ENCODE measurements at regions not wholly inside any gene's neighbourhood (a gene's known extent, or its start where the extent isn't known, plus 50 kb on each side); places are given as distances from the start of the nearest gene placed in this dataset.

- Histone ChIP-seq H3K36me3 (ENCODE audit: control insufficient read depth, insufficient read depth, low read length) (no peaks in the 10 kb centered on the region), H3K4me3 (ENCODE audit: low read depth, low read length) (no peak overlapping the region), H3K27me3 (ENCODE audit: control insufficient read depth, insufficient read depth, low read length) (no peaks in the 10 kb centered on the region)
- no peak for DNase-seq (ENCODE audit: low read depth)
- FAIRE-seq, result no peak
- TF ChIP-seq, protein P1, sequence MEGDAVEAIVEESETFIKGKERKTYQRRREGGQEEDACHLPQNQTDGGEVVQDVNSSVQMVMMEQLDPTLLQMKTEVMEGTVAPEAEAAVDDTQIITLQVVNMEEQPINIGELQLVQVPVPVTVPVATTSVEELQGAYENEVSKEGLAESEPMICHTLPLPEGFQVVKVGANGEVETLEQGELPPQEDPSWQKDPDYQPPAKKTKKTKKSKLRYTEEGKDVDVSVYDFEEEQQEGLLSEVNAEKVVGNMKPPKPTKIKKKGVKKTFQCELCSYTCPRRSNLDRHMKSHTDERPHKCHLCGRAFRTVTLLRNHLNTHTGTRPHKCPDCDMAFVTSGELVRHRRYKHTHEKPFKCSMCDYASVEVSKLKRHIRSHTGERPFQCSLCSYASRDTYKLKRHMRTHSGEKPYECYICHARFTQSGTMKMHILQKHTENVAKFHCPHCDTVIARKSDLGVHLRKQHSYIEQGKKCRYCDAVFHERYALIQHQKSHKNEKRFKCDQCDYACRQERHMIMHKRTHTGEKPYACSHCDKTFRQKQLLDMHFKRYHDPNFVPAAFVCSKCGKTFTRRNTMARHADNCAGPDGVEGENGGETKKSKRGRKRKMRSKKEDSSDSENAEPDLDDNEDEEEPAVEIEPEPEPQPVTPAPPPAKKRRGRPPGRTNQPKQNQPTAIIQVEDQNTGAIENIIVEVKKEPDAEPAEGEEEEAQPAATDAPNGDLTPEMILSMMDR (IDR thresholded peaks at IDR 0.05; ENCODE audit: insufficient read depth, low read length, severe bottlenecking), result no peak
Observed at GRCh38 chr6:97712751-97713150, 429.7 kb upstream of the MMS22L start.

DNA sequence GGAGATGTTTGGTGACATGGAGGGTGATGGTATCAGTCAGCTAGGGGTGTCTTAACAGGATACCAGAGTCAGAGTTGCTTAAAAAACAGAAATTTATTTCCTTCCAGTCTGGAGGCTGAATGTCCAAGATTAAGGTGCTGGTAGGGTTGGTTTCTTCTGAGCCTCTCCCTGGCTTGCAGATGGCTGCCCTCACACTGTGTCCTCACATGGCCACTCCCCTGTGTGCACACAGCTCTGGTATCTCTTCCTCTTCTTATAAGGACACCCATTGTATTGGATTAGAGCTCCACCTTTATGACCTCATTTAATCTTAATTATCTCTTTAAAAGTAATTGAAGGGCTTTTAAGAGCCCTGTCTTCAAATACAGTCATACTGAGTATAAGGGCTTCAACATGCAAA, 431.8 kb upstream of the MMS22L start:
- Histone ChIP-seq H3K27me3 (ENCODE audit: control insufficient read depth, insufficient read depth, low read length) (no peaks in the 10 kb centered on the region), H3K4me3 (ENCODE audit: low read depth, low read length) (no peak overlapping the region), H3K36me3 (ENCODE audit: control insufficient read depth, insufficient read depth, low read length) (no peaks in the 10 kb centered on the region)
- FAIRE-seq, result no peak
- no peak for DNase-seq (ENCODE audit: low read depth)
- TF ChIP-seq, protein P1 (IDR thresholded peaks at IDR 0.05; ENCODE audit: insufficient read depth, low read length, severe bottlenecking), result no peak

DNA sequence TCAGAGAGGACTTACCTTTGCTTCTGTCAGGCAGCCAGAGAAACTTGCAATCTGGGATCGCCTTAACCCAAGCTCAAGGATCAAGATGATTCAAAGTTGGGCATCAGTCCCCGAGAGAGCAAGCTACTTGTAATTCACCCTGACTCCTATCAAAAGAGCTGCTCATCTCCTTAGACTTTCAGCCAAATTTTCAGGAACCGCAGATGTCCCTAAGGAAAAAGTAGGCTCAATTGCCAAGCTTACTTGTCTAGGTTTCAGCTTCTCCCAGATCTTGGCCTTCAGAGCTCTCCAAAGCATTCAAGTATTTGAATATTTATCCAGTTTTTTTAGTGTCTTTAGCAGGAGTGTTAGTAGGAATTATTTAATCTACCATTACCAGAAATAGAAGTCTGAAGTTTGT, 434.1 kb upstream of the MMS22L start:
- TF ChIP-seq, protein P1 (IDR thresholded peaks at IDR 0.05; ENCODE audit: insufficient read depth, low read length, severe bottlenecking), result no peak
- H3K36me3 ChIP-seq (ENCODE audit: control insufficient read depth, insufficient read depth, low read length), result no peaks in the 10 kb centered on the region
- FAIRE-seq (no peak), DNase-seq (ENCODE audit: low read depth) (no peak)
- H3K27me3 ChIP-seq (ENCODE audit: control insufficient read depth, insufficient read depth, low read length), result no peaks in the 10 kb centered on the region
- no peak overlapping the region for H3K4me3 ChIP-seq (ENCODE audit: low read depth, low read length)

- TF ChIP-seq, protein P1 (IDR thresholded peaks at IDR 0.05; ENCODE audit: insufficient read depth, low read length, severe bottlenecking), result no peak
- Histone ChIP-seq H3K27me3 (ENCODE audit: control insufficient read depth, insufficient read depth, low read length) (no peaks in the 10 kb centered on the region), H3K36me3 (ENCODE audit: control insufficient read depth, insufficient read depth, low read length) (no peaks in the 10 kb centered on the region), H3K4me3 (ENCODE audit: low read depth, low read length) (no peak overlapping the region)
- DNase-seq (ENCODE audit: low read depth) (peak; percentile 8), FAIRE-seq (no peak)
Observed at GRCh38 chr6:97726378-97726777, 443.4 kb upstream of the MMS22L start.

DNA sequence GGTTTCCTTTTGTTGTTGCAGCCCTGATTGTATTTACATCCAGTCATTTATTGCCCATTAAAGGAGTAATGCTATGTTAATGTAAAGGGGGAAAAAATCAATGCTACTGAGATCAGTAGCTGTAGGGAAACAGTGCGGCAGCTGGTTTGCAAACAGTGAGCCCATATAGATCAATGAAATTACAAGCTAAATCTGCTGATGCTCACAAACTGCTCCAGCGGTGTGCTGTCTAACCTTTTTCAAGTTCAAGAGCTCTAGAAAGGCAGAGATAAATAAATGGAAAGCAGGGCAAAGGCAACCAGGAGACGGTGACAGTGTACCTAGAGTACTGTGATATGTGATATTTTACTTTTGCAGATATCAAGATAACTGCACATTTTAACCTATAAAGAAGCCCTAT, 449.0 kb upstream of the MMS22L start:
- no peaks in the 10 kb centered on the region for H3K27me3 ChIP-seq (ENCODE audit: control insufficient read depth, insufficient read depth, low read length)
- DNase-seq (ENCODE audit: low read depth), result no peak
- H3K4me3 ChIP-seq (ENCODE audit: low read depth, low read length), result no peak overlapping the region
- TF ChIP-seq, protein P1 (IDR thresholded peaks at IDR 0.05; ENCODE audit: insufficient read depth, low read length, severe bottlenecking), result no peak
- no peak for FAIRE-seq
- H3K36me3 ChIP-seq (ENCODE audit: control insufficient read depth, insufficient read depth, low read length), result no peaks in the 10 kb centered on the region

DNA sequence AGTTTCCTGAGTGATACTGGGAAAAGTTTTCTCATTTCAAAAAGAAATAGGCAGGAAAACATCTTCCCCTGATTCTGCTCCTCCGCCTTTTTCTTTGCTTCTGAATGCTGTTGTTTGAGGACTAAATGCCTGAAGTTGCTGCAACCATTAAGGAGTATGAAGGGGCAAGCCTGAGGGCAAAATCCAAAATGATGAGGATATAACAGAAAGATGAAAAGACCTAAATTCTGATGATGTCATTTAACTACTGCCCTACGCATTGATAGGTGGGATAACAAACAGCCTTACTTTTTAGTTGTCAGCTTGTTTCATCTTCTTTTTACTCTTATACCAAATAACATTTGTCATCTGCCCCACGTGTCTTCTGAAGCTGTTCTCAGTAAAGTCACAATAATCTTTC, 474.6 kb upstream of the MMS22L start:
- H3K36me3 ChIP-seq (ENCODE audit: control insufficient read depth, insufficient read depth, low read length), result no peaks in the 10 kb centered on the region
- no peak overlapping the region for H3K4me3 ChIP-seq (ENCODE audit: low read depth, low read length)
- TF ChIP-seq, protein P1 (IDR thresholded peaks at IDR 0.05; ENCODE audit: insufficient read depth, low read length, severe bottlenecking), result no peak
- no peak for DNase-seq (ENCODE audit: low read depth)
- H3K27me3 ChIP-seq (ENCODE audit: control insufficient read depth, insufficient read depth, low read length), result no peaks in the 10 kb centered on the region
- no peak for FAIRE-seq

Data from bronchial epithelial cell (primary cell).